ENCODE measurements at regions not wholly inside any gene's neighbourhood (a gene's known extent, or its start where the extent isn't known, plus 50 kb on each side); places are given as distances from the start of the nearest gene placed in this dataset.
A peak's percentile ranks its signal among the peaks of the same experiment; 100 is the strongest.

DNA sequence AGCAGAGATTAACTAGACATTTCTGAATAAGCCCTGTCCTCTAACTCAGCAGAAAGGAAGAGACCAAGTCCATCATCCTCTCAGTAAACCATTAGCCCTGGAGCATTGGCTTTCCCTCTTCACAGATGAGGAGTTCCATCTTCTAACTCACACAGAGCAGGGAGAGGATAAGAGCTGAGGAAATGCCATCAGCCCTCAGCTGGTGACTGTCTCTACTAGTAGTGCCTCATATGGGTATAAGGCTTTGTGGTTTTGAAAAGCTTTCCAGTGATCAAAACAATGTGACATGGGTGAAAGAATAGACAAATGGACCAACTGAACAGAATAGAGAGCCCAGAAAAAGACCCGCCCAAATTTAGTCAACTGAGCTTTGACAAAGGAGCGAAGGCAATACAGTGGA is 197.2 kb upstream of the NUDT4 start:
- ATAC-seq = no peak
- intact Hi-C loops (cut with micrococcal nuclease) = loop anchor here (5.0 kb wide), 1 partner anchor 53 kb away; no protein-coding TSS in a partner anchor

GRCh38 chr12:93181409-93181965 is 196.2 kb upstream of the NUDT4 start:
- ATAC-seq = no peak
- intact Hi-C loops (cut with micrococcal nuclease) = loop anchor here (5.0 kb wide), 1 partner anchor 54 kb away; no protein-coding TSS in a partner anchor
- DNase-seq = no peak

More for the DNA sequence above, 197.2 kb upstream of the NUDT4 start:
- DNase-seq = no peak

DNA sequence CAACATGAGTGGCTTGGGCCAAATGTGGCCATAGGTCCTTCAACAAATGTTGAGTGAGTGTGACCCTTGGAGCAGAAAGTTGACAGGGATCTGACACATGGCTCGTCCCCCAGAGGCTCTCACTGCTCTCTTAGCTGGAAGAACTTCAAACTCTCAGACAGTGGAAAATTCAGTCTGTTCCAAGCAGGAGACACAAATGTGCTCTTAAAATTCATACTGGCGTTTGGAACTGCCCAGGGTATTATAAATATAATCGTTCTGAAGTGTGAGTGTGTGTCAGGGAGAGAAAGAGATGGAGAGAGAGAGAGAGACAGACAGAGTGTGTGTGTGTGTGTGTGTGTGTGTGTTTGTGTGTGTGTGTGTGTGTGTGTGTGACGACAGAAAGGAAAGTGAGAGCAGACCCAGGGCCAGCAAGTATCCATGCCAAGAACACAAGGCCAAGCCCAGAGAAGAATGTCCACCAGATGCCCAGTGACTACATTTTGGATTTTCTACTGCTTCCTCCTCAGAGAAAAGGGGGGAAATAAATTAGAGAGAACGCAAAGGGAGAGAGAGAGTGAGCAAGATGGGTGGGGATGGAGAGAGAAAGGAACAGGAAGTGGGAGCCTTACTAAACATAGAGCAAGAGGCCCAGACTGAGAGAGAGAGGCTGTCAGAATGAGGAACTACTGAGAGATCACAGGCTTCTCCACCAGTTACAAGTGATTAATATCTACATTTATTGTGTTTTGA is 193.6 kb upstream of the NUDT4 start:
- ATAC-seq (peak; percentile 90), DNase-seq (peak; percentile 61)
- intact Hi-C loops (cut with micrococcal nuclease) = loop anchor here (5.0 kb wide), 1 partner anchor 57 kb away; no protein-coding TSS in a partner anchor

- intact Hi-C loops (cut with micrococcal nuclease) = loop anchor here (5.0 kb wide), 1 partner anchor 58 kb away; no protein-coding TSS in a partner anchor
Observed at GRCh38 chr12:93184672-93185368, 192.9 kb upstream of the NUDT4 start.

DNA sequence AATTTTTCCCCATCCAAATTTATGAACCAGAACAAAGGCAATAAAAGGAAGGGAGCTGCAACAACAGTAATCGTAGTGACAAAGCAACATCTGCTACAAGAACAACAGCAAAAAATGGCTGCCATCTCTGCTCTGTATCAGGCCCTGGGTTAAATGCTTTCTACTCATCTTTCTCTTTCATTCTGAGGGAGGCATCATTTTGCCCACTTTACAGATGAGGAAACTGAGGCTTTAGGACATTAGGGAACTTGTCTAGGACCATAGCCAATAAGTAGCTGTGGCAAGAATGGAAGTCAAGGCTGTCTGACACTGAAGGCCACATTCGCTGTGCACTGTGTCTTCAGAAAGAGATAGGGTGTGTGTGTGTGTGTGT is 192.4 kb upstream of the NUDT4 start:
- DNase-seq (no peak), ATAC-seq (no peak)
- intact Hi-C loops (cut with micrococcal nuclease) = no loop called here

More at GRCh38 chr12:93184672-93185368, 192.9 kb upstream of the NUDT4 start:
- ATAC-seq = peak; percentile 6
- DNase-seq = no peak

GRCh38 chr12:93186131-93186530 is 191.6 kb upstream of the NUDT4 start:
- no peak for DNase-seq
- intact Hi-C loops (cut with micrococcal nuclease) = no loop called here
- ATAC-seq = no peak

GRCh38 chr12:93186621-93187020 is 191.1 kb upstream of the NUDT4 start:
- ATAC-seq (no peak), DNase-seq (no peak)
- intact Hi-C loops (cut with micrococcal nuclease) = no loop called here

DNA sequence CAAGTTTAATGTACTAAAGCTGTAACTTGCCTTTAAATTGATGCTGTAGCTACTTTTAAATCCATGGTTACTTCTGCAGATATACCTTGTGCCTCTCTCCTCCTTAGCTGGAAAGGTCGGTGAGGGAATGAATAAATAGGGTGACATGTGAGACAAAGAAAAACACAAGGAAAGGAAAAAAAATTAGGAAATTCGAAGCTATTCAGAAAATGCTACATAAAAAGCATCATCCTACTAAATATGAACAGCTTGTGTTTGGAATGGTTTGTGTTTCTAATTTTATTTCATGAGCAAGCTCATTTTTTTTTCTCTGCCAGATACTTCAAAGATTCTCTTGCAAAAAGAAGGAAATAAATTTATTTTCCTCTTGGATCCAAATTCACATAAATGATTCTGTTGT is 186.3 kb upstream of the NUDT4 start:
- DNase-seq = no peak
- intact Hi-C loops (cut with micrococcal nuclease) = no loop called here
- ATAC-seq = no peak

- intact Hi-C loops (cut with micrococcal nuclease) = no loop called here
- ATAC-seq (peak; percentile 45), DNase-seq (no peak)
Observed at GRCh38 chr12:93191956-93192355, 185.8 kb upstream of the NUDT4 start.

- intact Hi-C loops (cut with micrococcal nuclease) = no loop called here
- DNase-seq = no peak
- ATAC-seq = no peak
Observed at GRCh38 chr12:93192878-93193277, 184.8 kb upstream of the NUDT4 start.

DNA sequence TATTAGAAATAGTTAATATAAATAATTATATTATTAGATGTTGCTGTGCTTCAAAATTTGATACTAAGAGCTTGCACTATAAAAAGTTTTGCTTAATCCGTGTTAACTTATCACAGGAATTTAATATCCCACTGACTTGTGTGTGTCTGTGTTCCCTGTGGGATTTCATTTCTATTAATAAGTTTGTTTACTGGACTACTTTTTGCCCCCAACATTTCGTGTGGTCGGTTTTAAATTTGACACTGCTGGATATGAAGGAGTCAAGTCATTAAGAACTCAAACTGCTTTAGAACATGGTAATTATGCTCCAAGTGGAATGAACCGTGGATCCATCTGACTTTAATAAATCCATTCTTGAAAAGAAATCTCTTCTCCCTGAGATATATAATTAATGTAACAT is 182.2 kb upstream of the NUDT4 start:
- ATAC-seq (no peak), DNase-seq (no peak)
- intact Hi-C loops (cut with micrococcal nuclease) = no loop called here

DNA sequence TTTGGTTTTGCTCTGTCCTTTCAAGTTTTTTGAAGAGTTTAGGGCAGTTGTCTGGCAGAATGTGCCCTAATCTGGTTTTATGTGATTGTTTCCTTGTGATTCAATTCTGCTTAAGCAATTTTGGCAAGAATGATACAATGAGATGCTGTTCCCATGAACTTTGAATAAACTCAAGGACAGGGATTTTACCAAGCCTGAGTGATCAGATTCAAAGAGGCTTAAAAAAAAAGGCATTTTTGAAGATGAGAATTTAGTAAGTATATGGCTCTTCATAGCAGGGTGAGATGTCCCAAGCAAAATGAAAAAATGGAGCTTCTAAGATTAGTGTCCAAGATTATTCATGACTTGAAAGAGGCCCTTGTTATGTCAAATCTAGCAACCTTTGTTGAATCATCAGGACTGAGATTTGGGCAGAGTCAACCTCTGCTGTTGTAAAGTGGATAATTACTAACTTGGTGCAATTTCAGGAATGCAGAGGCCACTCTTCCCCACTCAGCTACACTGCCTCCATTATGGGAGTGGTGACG is 180.6 kb upstream of the NUDT4 start:
- ATAC-seq = no peak
- DNase-seq = no peak
- intact Hi-C loops (cut with micrococcal nuclease) = no loop called here

DNA sequence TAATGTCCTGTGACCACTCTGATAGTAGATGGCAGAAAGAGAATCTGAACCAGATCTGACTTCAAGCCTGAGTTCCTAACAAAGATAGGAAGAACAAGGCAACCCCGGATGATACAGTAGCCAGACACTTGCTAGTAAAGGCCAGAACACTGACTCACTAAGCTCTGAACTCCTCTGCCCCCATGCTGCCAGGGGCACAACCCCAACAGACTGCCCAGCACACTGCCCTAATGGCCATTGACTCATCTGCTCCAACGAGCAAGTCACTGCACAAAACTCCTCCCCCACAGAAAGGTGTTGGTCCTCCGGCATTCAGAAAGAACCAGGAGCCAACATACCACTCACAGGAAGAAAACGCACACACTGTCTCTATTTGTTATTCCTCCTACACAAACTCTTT is 179.6 kb upstream of the NUDT4 start:
- DNase-seq = no peak
- intact Hi-C loops (cut with micrococcal nuclease) = no loop called here
- no peak for ATAC-seq

DNA sequence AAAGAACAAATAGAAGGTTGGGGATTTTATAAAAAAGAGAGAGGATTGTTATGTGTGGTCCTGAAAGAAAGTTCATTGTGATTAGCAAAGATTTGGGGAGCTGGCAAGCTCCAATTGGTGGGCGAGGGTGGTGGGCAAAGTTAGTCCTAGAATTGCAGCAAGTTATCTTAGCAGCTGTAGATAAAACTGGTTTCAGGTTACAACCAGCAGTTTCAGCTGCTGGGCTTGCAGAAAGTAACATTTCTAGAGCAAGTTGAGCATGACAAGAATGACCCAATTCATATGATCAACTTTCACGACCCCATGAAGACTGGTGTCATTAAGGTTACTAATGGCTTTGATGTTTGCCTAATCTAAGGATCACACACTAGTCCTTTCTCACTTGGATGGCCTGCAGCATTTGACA is 177.9 kb upstream of the NUDT4 start:
- intact Hi-C loops (cut with micrococcal nuclease) = no loop called here
- ATAC-seq (no peak), DNase-seq (no peak)

DNA sequence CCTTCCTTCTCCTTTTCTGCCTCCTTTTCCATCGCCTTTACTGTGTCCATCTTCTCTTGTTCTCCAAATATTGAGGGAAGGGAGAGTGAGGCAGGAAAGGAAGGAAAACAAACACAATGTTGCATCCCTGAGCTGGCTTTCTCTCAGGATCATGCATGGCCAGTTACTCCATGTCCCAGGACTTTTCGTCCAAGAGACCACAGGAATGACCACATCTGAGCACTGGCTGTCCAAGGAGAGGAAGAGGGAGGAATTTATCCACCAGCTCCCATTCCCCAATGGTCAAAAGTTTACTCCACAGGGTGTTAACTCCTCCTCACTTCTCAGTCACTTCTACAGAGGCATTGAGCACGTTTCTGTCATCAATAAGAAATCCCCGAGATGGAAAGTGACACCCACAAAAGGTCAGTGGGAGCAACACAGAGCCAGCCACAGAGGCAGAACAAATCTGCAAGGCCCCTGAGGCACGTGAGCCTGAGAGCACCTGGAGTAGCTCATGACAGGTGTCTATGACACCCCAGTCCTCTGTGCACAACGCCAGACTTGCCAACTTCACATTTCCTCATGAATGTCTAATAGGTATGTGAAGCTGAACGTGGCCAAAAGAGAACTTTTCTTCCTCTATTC is 177.3 kb upstream of the NUDT4 start:
- peak; percentile 20 for ATAC-seq
- intact Hi-C loops (cut with micrococcal nuclease) = no loop called here
- no peak for DNase-seq

DNA sequence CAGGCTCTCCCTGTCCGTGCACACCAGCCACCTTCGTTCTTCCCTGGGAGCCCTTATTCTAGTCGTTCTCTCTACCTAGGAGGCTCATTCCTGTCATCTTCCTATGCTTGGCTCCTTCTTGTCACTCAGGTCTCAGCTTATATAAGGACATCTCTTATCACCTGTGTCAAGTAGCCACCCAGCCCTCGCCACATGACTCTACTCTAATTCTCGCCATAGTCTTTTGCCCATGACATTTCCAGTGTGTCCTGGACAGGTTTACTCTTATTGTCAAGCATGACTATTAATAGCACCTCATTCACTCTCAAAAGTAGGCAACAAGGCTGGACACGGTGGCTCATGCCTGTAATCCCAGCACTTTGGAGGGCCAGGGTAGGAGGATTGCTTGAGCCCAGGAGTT is 175.7 kb upstream of the NUDT4 start:
- intact Hi-C loops (cut with micrococcal nuclease) = no loop called here
- peak; percentile 89 for ATAC-seq
- DNase-seq = peak; percentile 45

DNA sequence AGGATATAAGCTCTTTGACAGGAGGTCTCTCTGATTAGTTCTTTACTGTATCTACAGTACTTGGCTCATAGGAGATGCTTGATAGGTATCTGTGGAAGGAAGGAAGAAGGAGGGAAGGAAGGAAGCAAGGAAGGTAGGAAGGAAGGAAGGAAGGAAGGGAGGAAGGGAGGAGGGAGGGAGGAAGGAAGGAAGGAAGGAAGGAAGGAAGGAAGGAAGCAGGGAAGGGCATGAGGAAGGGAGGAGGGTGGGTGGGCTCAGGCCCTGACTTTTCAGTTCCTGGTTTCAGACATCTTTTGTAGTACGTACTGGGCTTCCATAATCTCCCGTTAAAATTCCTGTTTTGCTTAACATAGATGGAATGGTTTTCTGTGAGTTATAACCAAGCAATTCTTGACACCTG is 175.0 kb upstream of the NUDT4 start:
- ATAC-seq = no peak
- intact Hi-C loops (cut with micrococcal nuclease) = no loop called here

DNA sequence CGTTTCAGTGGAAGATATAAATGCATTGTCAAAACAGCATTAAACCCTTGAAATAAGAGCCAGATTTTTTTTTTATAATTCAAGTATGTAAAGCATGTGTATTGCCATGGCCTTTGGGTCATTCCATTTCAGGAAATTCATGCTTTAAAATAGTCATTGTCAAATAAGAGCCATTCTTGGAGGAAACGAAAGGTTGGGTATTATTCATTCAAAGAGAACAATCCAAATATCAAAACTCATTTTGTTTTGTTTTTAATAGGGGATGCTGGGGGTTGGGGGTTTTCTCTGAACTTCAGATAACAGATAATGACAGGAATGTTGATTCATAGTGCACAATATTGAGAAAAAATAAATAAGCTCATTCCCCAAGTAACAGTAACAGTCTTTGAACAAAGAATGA is 174.4 kb upstream of the NUDT4 start:
- ATAC-seq = no peak
- intact Hi-C loops (cut with micrococcal nuclease) = no loop called here

More for the DNA sequence above, 175.0 kb upstream of the NUDT4 start:
- no peak for DNase-seq

DNA sequence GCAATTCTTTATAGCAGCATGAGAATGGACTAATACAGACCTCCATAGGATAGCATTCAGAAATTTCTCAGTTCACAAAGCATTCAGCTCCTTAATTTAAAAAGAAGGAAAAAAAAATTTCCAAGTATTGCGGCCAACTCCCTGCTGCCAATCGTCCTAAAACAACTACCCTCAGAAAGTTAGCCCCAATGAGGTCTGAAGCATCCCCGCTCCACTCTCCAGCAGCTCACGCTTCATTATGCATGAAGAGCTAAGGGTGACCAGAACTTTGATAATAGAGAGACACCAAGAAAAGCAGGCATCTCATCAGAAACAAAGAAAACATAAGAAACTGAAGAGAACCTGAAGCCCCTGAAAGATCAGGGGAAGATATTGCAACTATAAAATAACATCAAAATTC is 172.8 kb upstream of the NUDT4 start:
- intact Hi-C loops (cut with micrococcal nuclease) = no loop called here
- DNase-seq (no peak), ATAC-seq (no peak)

More for the DNA sequence above, 174.4 kb upstream of the NUDT4 start:
- no peak for DNase-seq

- peak; percentile 72 for ATAC-seq
- no peak for DNase-seq
- intact Hi-C loops (cut with micrococcal nuclease) = no loop called here
Observed at GRCh38 chr12:93205361-93205760, 172.4 kb upstream of the NUDT4 start.
